Activated CD4-positive, CD25-positive, alpha-beta regulatory T cell (primary cell): ENCODE measurements at regions not wholly inside any gene's neighbourhood (a gene's known extent, or its start where the extent isn't known, plus 50 kb on each side); places are given as distances from the start of the nearest gene placed in this dataset.
"Not testable (repeated sequence)": the region's sequence is repeated elsewhere in the genome, so short reads cannot be mapped to it uniquely, and the experiment has no call there.

Source experiments
- DNase-seq, 4 experiments: peaks; one replicate each; lab custom pipeline; 2025; lab: John Stamatoyannopoulos, UW

DNA sequence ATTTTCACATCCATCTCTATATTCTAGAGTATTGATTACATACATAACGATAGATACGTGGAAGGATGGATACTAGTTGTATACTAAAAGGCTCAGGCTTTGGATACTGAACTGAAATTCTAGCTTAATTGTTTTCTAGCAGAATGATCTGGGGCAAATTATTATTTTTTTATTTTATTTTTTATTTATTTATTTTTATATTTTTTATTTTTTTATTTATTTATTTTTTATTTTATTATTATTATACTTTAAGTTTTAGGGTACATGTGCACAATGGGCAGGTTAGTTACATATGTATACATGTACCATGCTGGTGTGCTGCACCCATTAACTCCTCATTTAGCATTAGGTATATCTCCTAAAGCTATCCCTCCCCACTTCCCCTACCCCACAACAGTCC is 432.6 kb upstream of the GRM7 start:
- not testable (repeated sequence) for DNase-seq

DNA sequence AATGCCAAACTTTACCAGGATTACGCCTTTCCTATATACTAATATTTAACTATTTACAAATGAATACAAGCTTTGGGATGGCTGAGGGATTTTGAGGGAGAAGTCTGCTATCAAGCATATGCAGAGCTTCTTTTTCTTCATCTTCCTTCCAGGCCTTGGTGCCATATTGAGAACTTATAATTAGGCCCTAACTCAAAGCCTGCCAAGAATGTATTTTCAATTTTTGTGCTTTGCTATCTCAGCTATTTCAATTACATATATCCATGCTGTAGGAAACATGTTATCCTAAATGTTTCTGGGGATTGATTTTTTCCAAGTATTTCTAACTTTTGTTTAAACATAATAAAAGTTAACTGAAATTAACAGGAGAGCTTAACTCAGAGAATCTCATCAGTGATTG is 425.0 kb upstream of the GRM7 start:
- no peak for DNase-seq

DNA sequence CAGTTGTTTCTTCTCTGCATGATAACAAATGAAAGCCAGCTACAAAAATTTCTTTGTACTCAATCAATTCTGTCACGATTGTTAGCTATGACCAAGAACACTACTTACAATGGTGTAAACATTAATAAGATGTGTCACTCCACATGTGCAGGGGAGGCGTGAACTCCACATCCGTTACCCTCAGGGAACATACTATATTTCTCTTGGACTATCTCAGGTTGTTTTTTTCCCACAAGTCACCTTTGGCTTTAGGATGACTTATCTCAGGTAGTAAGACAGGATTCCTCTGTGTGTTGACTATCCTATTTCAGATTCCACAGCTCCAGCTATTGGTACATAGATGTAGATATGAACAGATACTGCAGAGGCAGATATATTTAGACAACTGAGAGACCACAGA is 423.3 kb upstream of the GRM7 start:
- DNase-seq = no peak

DNA sequence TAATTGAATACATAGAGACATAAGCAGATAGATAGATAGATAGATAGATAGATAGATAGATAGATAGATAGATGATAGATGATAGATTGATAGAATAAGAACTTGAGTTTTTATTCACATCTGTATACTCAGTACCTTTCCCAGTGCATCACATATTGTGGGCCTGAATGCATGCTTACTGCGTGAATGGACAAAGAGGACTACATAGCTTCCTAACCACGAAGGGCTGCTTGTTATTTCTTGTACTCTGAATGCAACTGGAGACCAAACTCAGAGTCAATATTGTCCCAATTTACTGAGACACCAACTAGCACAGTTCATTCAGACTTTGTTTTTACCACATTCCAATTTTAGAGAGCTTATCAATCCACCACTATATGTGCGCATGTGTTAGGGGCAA is 422.9 kb upstream of the GRM7 start:
- no peak for DNase-seq

DNA sequence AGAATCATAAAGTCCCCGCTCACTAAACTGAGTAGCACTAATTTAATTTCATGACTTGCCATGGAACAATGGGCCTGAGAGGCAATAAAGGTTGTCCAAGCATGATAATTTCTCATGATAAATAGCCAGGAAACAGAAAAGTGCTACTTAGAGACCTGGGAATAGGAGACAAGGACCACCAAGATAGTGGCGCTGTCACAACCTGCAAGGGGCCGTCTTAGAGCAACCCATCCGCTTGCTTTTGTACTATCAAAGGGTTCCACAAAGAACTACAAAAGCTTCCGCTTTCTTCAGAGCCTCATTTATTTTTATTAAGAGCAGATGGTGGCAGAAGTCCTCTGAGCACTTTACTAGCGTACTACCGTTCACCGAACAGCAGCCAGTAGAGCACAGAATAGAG is 421.7 kb upstream of the GRM7 start:
- DNase-seq = no peak

DNA sequence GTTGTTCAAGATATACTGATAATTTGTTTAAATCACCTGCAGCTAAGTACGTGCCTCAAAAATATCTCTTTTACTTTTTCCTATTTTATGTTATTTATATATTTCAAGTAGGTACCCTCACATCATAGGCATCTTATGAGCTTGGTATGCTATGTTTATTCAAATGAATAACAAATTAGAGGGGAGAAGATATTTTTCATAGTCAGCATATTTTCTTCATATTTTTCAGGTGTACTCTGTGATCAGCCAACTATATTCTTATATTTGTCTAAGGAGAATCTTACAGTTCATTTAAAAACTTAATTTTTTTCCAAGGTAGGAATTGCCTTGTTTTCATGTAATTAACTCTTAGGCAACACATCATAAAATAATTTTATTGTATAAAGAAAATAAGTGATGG is 421.1 kb upstream of the GRM7 start:
- DNase-seq = no peak

DNA sequence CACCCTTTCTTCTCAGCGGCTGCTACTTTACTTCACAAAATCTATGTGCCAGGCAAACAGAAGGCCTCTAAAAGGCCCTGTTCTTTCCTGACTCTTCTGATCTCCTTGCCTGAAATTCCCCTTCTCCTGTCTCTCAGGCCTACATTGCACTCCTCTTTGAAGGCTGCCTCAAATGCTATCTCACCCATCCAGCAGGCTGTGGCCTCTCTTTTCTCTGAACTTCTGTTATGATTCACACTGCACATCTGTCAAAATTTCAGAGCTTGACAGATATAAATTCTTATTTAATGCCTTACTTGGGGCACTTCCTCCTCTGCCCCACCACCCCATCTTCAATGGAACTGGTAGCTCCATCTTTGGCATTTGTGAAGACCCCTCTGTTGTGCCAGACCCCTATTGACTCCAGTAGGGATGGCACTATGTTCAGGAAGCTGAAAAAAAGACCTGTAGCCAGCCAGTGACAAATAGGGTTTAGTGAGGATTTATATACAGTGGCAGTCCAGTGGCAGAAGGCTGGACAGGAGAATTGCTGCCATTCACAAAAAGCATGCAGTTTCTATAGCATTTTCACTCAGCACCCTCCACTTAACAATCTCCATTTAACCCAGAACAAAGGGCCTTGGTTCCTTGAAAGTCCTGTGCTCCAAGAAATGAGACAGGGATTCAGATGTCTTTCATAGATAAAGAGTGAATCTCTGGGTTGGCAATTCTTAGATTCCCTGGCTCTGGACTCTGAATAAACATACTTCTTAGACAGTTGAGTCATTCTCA is 415.8 kb upstream of the GRM7 start:
- DNase-seq = no peak

DNA sequence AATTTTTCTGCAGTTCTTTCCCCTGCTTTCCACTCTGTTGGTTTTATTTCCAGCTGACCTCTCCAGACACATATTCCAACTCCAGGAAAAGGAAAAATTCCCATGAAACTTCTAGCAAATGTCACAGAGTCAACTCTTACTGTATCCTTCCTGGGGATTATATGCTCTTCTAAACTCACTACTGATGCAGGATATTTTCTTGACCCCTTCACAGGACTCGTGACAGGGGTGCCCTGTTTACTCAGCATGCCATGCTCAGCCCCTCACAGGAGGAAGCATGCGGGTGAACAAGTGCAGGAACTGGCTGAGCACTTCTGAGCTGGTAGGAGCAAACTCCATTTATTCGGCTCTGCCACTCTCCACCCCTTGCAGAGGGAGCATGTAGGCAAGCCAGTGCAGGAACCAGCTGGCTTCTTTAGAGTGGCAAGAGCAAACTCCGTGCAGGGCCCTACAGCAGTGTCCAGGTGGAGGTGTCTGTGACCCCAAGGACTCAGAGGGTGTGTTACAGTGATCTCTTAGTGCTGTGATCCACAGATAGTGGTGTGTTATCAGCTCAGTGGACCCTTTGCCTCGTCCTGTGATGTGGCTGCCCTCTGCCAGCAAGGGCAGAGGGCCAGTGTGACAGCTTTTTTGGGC is 413.6 kb upstream of the GRM7 start:
- no peak for DNase-seq

DNA sequence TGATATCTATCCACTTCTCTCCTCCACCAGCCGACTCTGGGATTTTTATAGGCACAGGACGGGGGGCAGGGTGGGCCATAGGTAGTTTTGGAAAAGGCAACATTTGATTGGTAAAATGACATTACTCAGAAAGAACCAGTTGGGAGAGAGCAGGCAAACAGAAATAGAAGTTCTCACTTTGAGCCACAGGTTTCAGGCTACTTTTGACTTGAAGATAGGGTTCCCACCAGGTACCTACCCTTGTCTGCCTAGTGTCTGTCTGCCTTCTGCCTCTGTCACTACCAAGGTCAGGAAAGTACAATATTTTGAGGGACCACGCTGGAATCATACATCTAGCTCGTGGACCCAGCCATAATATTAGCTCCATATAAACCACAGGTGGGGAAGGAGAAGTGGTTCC is 412.9 kb upstream of the GRM7 start:
- DNase-seq = no peak

DNA sequence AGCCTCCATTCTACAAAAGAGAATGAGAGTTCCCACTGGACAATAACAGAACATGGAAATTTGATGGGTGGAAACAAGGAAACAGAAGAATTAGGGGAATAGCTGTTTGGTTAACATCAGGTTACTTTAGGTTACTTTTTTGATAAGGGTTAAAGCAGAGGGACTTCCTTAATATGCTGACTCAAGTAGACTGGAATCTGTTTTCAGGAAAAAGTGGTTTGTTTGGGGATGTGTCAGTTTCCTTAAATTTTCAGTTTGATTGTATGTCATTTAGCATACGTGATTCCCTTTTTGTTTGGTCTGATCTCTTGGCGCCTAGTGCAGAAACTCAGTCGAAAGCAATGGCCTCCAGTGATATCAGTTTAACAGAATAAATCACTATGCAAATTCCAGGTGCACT is 411.8 kb upstream of the GRM7 start:
- no peak for DNase-seq

DNA sequence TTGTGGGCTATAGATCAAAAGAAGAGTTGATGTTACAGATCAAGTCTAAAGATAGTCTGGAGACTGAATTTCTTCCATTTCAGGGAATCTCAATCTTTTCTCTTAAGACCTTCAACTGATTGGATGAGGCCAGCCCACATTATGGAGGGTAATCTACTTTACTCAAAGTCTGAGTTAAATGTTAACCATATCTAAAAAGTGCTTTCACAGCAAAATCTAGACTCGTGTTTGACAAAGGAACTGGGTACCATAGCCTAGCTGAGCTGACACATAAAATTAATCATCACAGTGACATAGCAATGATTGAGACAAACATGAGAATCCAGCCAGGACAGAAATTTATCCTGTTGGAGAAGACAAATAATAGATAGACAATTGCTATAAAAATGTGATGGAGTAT is 407.9 kb upstream of the GRM7 start:
- DNase-seq = no peak

DNA sequence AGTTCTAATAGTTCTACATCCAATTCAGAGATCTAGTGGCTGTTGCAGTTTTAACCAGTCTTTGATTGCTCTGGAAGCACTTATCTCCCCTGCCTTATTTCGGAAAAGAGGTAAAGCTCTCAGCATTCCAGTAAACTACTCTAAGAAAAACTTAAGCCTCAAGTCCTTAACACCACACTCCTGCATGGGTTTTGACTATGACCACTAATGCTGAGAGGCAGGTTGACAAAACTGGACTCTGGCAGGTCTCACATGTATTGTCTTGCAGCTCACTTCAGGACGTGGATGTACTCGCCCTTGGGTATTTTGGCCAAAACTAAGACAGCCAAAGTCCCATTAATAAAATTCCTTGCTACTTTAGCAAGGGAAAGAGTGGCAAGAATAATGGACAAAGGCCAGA is 405.9 kb upstream of the GRM7 start:
- no peak for DNase-seq

DNA sequence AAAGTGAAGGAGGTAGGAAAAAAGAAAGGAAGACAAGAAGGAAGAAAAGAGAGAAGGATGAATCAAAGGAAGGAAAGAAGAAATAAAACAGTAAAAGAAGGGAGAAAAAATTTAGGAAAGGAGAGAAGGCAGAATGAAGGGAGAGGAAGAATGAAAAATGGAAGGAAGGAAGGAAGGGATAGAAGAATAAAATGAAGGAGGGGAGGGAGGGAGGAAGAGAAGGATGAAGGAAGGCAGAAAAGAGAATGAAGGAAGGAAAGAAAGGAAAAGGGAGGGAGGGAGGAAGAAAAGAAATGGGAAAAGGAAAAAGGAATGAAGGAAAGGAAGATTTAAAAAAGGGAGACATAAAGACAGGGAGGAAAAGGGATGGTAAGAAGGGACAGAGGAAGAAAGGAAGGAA is 393.7 kb upstream of the GRM7 start:
- DNase-seq = no peak

DNA sequence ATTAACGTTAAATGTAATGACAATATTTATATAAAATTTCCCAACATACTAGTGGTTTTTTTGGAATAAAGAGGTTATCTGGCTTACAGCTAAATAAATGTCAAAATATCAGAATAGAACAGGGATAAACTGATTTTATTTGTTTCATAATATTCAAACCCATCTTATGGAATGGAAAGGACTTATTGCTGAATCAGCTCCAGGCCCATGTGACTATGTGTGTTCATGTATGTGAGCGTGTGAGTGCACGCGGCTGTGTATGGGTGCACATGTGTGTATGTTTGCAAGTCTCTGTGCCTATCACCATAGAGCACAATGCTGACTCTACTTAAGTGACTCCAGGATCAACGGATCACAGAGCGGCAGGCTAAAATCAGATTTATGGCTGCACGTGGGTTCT is 392.3 kb upstream of the GRM7 start:
- DNase-seq = no peak

DNA sequence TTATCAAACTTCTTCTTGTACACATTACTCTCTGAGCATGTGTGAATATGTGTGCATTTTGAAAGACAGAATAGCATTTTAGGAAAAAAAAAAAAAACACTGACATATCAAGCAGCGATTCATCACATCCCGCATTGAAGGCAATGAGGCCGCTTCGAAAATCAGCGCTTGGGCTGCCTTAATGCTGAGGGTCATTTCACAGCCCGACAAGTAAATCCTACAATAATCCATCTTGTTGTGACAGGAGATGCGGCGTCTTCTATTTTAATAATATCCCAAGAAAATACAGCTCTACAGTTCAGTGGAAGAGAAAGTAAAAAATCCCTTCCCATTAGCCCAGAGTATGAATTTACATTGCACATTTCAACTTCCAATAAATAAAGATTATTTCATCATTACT is 389.2 kb upstream of the GRM7 start:
- no peak for DNase-seq

DNA sequence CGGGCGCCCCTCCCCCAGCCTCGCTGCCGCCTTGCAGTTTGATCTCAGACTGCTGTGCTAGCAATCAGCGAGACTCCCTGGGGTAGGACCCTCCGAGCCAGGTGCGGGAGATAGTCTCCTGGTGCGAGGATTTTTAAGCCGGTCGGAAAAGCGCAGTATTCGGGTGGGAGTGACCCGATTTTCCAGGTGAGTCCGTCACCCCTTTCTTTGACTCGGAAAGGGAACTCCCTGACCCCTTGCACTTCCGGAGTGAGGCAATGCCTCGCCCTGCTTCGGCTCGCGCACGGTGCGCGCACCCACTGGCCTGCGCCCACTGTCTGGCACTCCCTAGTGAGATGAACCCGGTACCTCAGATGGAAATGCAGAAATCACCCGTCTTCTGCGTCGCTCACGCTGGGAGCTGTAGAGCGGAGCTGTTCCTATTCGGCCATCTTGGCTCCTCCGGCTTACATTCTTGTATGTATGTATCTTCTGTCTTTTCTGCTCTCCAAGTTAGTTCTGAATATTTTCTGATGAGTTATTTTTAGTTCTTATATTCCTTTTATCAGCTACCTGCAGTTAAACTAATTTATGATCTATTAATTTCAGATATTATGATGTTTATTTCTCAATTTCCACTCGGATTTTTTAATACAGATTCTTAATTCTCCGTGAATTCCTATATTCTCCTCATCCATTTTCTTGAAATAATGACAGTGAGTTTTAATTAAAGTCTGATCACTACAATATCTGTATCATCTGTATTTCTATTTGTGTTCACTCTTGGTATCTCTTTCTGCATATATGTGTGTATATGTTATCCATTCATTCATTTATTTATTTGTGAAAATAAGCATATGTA is 370.2 kb upstream of the GRM7 start:
- DNase-seq = not testable (repeated sequence)

DNA sequence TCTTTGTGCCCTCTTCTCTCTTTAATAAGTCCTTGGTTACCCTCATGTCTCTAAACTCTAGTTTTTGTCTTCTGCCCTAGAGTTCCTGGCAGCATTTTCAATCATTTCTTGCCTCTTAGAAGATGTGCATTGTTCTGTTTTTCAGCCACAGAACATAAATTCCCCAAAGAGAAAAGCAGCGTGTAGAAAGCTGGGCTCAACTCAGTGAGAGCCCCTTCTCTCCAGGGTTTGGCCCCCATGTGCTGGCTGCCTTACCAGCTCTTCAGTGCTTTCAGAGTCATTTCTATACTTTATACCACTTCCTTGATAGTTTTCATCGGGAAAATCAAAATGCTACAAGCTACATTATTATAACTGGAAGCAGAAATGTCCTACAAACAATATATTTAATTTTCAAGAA is 369.1 kb upstream of the GRM7 start:
- no peak for DNase-seq

DNA sequence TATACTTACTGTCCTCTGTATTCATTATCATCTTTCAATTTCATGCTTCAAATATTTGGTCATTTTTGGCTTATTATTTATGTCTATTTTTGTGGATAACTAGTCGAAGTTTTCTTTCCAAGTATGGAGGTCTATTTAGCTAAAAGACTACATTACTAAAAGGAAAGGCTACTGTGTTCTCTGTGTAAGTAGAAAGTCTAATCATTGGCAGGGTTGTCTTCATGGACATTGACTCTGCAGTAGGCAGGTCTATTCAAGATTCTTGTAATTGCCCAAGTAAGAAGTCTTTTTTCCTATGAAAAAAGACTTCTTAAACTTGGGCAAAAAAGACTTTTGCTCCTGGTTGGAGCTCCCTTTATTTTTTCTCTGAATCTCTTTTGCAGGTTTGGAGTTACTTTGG is 368.6 kb upstream of the GRM7 start:
- no peak for DNase-seq

DNA sequence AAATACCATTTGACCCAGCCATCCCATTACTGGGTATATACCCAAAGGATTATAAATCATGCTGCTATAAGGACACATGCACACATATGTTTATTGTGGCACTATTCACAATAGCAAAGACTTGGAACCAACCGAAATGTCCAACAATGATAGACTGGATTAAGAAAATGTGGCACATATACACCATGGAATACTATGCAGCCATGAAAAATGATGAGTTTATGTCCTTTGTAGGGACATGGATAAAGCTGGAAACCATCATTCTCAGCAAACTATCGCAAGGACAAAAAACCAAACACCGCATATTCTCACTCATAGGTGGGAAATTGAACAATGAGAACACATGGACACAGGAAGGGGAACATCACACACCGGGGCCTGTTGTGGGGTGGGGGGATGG is 362.0 kb upstream of the GRM7 start:
- not testable (repeated sequence) for DNase-seq

DNA sequence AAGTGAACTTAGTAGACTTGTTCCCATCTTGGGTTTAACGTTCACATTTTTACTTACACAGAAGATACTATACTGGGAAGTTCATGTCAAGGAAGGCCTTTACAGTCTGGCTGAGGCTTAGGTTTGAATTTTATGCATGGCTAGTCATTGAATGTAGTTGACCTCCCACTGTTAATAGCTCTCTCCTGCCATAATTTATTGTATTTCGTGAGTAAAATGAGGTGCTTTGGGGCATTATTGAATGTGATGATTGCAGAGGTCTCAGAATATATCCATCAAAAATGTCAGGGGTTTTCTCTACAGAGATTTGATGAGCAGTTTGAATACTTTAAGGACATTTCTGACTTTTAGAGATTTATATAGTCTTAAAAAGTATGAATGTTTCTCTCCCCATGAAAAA is 356.6 kb upstream of the GRM7 start:
- no peak for DNase-seq

DNA sequence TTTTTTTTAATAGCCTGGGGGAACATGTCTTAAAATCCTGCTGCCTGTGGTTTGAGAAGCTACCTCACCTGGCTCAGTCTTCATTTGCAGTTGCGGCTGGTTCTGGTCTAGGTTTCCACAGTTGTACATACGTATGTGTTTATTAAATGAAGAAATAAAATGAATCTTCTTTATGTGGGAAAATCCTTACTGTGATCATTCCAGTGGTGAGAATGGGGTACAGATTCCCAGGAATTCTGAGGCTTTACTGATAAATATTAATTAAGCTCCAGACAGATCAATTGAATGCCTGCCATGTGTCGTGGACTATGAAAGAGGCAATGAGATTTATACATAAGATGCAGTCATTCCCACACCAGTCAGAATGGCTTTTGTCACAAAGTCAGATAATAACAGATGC is 356.1 kb upstream of the GRM7 start:
- no peak for DNase-seq

DNA sequence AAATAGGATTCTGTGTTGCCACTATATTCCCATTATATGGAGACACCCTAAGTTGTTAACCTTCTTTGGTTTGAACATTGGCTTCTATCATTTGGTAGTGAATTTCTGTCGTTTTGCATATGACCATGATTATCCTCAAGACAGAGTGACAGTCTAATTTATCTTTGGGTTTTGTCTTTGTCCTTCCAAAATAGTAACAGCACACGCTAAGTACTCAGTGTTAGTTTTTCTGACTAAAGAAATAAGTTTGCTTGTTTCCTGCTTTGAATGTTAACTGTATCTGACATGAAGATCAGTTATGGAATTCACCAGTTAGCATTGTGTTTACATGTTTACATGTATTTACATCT is 352.5 kb upstream of the GRM7 start:
- no peak for DNase-seq

DNA sequence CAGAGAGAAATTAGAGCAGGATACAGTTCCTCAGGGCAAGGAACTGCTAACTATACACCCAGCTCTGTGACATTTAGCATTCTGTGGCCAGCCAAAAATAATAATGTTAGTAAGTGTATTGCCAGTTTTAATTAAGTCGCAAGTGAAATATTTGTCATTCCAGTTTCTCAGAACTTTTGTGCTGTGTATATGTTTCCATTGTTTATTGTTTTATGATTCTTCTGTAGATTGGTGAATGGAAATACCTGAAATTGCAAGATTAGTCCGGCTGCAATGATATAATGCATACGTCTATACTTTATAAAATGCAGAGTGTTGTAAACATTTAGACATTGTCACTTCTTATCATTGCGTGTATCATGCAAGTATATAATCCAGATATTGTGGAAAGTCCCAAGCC is 351.3 kb upstream of the GRM7 start:
- no peak for DNase-seq
